ENCODE measurements at regions not wholly inside any gene's neighbourhood (a gene's known extent, or its start where the extent isn't known, plus 50 kb on each side); places are given as distances from the start of the nearest gene placed in this dataset.
A peak's percentile ranks its signal among the peaks of the same experiment; 100 is the strongest.

GRCh38 chr2:193331676-193332075 lies 1136.9 kb upstream of the TMEFF2 start:
- ChIA-PET POLR2A (no interaction called here), CTCF (interaction anchor here (0.6 to 1.1 kb wide), 2 partner anchors 253 to 1193 kb away, joined by 3 to 6 read pairs; no protein-coding TSS in a partner anchor)
- WGBS (ENCODE audit: insufficient coverage): no CpG with 5 or more reads among the region's 4 CpGs
- no peaks in the 10 kb centered on the region for H3K36me3 ChIP-seq (ENCODE audit: control insufficient read depth in 4 of 4, insufficient read depth in 4 of 4, low read length in 3 of 4)
- peak overlapping the region in 1 of 7 experiments; percentile 19 for H3K4me3 ChIP-seq (ENCODE audit: control insufficient read depth in 1 of 7, extremely low read depth in 1 of 7, insufficient read depth in 4 of 7, low read depth in 2 of 7, low read length in 6 of 7)
- peak; percentile 84 to 94 (median 90) for DNase-seq
- H3K9me3 ChIP-seq (ENCODE audit: control extremely low read depth in 1 of 5, control insufficient read depth in 4 of 5, insufficient read depth in 2 of 5, low read depth in 1 of 5, low read length in 4 of 5): peaks cover 0 to 5% (median 0%) of the 10 kb centered on the region in 5 experiments
- H3K4me1 ChIP-seq (ENCODE audit: control extremely low read depth in 1 of 4, control insufficient read depth in 4 of 4, insufficient read depth in 4 of 4, low read length in 3 of 4): peaks cover 8 to 22% (median 13%) of the 10 kb centered on the region in 4 experiments
- H3K27me3 ChIP-seq (replicated peaks in 2 of 5; ENCODE audit: control insufficient read depth in 4 of 5, insufficient read depth in 5 of 5, low read length in 4 of 5): no peaks in the 10 kb centered on the region
- peak overlapping the region in 1 of 2 experiments; percentile 38 for H3K27ac ChIP-seq (ENCODE audit: insufficient read depth in 1 of 2, low read depth in 1 of 2, low read length in 2 of 2, poor library complexity in 1 of 2, severe bottlenecking in 2 of 2)

- no CpG with 5 or more reads among the region's 4 CpGs for WGBS (ENCODE audit: insufficient coverage)
- no peak for DNase-seq
- Histone ChIP-seq H3K27ac (ENCODE audit: insufficient read depth in 1 of 2, low read depth in 1 of 2, low read length in 2 of 2, poor library complexity in 1 of 2, severe bottlenecking in 2 of 2) (no peak overlapping the region), H3K9me3 (ENCODE audit: control extremely low read depth in 1 of 5, control insufficient read depth in 4 of 5, insufficient read depth in 2 of 5, low read depth in 1 of 5, low read length in 4 of 5) (peaks cover 0 to 5% (median 0%) of the 10 kb centered on the region in 5 experiments), H3K36me3 (ENCODE audit: control insufficient read depth in 4 of 4, insufficient read depth in 4 of 4, low read length in 3 of 4) (no peaks in the 10 kb centered on the region), H3K4me3 (ENCODE audit: control insufficient read depth in 1 of 7, extremely low read depth in 1 of 7, insufficient read depth in 4 of 7, low read depth in 2 of 7, low read length in 6 of 7) (no peak overlapping the region), H3K27me3 (replicated peaks in 2 of 5; ENCODE audit: control insufficient read depth in 4 of 5, insufficient read depth in 5 of 5, low read length in 4 of 5) (no peaks in the 10 kb centered on the region), H3K4me1 (ENCODE audit: control extremely low read depth in 1 of 4, control insufficient read depth in 4 of 4, insufficient read depth in 4 of 4, low read length in 3 of 4) (peaks cover 0 to 8% (median 3%) of the 10 kb centered on the region in 4 experiments)
- ChIA-PET CTCF (no interaction called here), POLR2A (no interaction called here)
Measured at GRCh38 chr2:193326296-193326695, 1131.6 kb upstream of the TMEFF2 start.

GRCh38 chr2:193315428-193316091 lies 1120.8 kb upstream of the TMEFF2 start:
- CTCF ChIA-PET: no interaction called here

GRCh38 chr2:193303464-193303863 lies 1108.7 kb upstream of the TMEFF2 start:
- Histone ChIP-seq H3K9me3 (ENCODE audit: control extremely low read depth in 1 of 5, control insufficient read depth in 4 of 5, insufficient read depth in 2 of 5, low read depth in 1 of 5, low read length in 4 of 5) (no peaks in the 10 kb centered on the region), H3K36me3 (ENCODE audit: control insufficient read depth in 4 of 4, insufficient read depth in 4 of 4, low read length in 3 of 4) (no peaks in the 10 kb centered on the region), H3K4me3 (ENCODE audit: control insufficient read depth in 1 of 7, extremely low read depth in 1 of 7, insufficient read depth in 4 of 7, low read depth in 2 of 7, low read length in 6 of 7) (no peak overlapping the region), H3K27ac (ENCODE audit: insufficient read depth in 1 of 2, low read depth in 1 of 2, low read length in 2 of 2, poor library complexity in 1 of 2, severe bottlenecking in 2 of 2) (no peak overlapping the region), H3K4me1 (ENCODE audit: control extremely low read depth in 1 of 4, control insufficient read depth in 4 of 4, insufficient read depth in 4 of 4, low read length in 3 of 4) (no peaks in the 10 kb centered on the region), H3K27me3 (replicated peaks in 2 of 5; ENCODE audit: control insufficient read depth in 4 of 5, insufficient read depth in 5 of 5, low read length in 4 of 5) (no peaks in the 10 kb centered on the region)
- CTCF ChIA-PET: no interaction called here
- no peak for DNase-seq
- POLR2A ChIA-PET: no interaction called here
- WGBS (ENCODE audit: insufficient coverage): no CpG with 5 or more reads among the region's 2 CpGs

More at GRCh38 chr2:193315428-193316091, 1120.8 kb upstream of the TMEFF2 start:
- Histone ChIP-seq H3K27me3 (replicated peaks in 2 of 5; ENCODE audit: control insufficient read depth in 4 of 5, insufficient read depth in 5 of 5, low read length in 4 of 5) (no peaks in the 10 kb centered on the region), H3K4me3 (ENCODE audit: control insufficient read depth in 1 of 7, extremely low read depth in 1 of 7, insufficient read depth in 4 of 7, low read depth in 2 of 7, low read length in 6 of 7) (no peak overlapping the region), H3K4me1 (ENCODE audit: control extremely low read depth in 1 of 4, control insufficient read depth in 4 of 4, insufficient read depth in 4 of 4, low read length in 3 of 4) (no peaks in the 10 kb centered on the region), H3K27ac (ENCODE audit: insufficient read depth in 1 of 2, low read depth in 1 of 2, low read length in 2 of 2, poor library complexity in 1 of 2, severe bottlenecking in 2 of 2) (no peak overlapping the region), H3K36me3 (ENCODE audit: control insufficient read depth in 4 of 4, insufficient read depth in 4 of 4, low read length in 3 of 4) (no peaks in the 10 kb centered on the region), H3K9me3 (ENCODE audit: control extremely low read depth in 1 of 5, control insufficient read depth in 4 of 5, insufficient read depth in 2 of 5, low read depth in 1 of 5, low read length in 4 of 5) (no peaks in the 10 kb centered on the region)
- WGBS (ENCODE audit: insufficient coverage): no CpG with 5 or more reads among the region's 1 CpG
- no peak for DNase-seq
- POLR2A ChIA-PET: no interaction called here

GRCh38 chr2:193294371-193294770 lies 1099.6 kb upstream of the TMEFF2 start:
- ChIA-PET CTCF (no interaction called here), POLR2A (no interaction called here)
- no peaks in the 10 kb centered on the region for H3K36me3 ChIP-seq (ENCODE audit: control insufficient read depth in 4 of 4, insufficient read depth in 4 of 4, low read length in 3 of 4)
- no peak overlapping the region for H3K27ac ChIP-seq (ENCODE audit: insufficient read depth in 1 of 2, low read depth in 1 of 2, low read length in 2 of 2, poor library complexity in 1 of 2, severe bottlenecking in 2 of 2)
- DNase-seq: no peak
- no CpG with 5 or more reads among the region's 1 CpG for WGBS (ENCODE audit: insufficient coverage)
- no peaks in the 10 kb centered on the region for H3K27me3 ChIP-seq (replicated peaks in 2 of 5; ENCODE audit: control insufficient read depth in 4 of 5, insufficient read depth in 5 of 5, low read length in 4 of 5)
- H3K9me3 ChIP-seq (ENCODE audit: control extremely low read depth in 1 of 5, control insufficient read depth in 4 of 5, insufficient read depth in 2 of 5, low read depth in 1 of 5, low read length in 4 of 5): no peaks in the 10 kb centered on the region
- no peaks in the 10 kb centered on the region for H3K4me1 ChIP-seq (ENCODE audit: control extremely low read depth in 1 of 4, control insufficient read depth in 4 of 4, insufficient read depth in 4 of 4, low read length in 3 of 4)
- no peak overlapping the region for H3K4me3 ChIP-seq (ENCODE audit: control insufficient read depth in 1 of 7, extremely low read depth in 1 of 7, insufficient read depth in 4 of 7, low read depth in 2 of 7, low read length in 6 of 7)

- POLR2A ChIA-PET: no interaction called here
- no CpG with 5 or more reads among the region's 2 CpGs for WGBS (ENCODE audit: insufficient coverage)
Measured at GRCh38 chr2:193279361-193279760, 1084.6 kb upstream of the TMEFF2 start.

GRCh38 chr2:193276988-193277387 lies 1082.3 kb upstream of the TMEFF2 start:
- Histone ChIP-seq H3K4me3 (ENCODE audit: control insufficient read depth in 1 of 7, extremely low read depth in 1 of 7, insufficient read depth in 4 of 7, low read depth in 2 of 7, low read length in 6 of 7) (no peak overlapping the region), H3K27ac (ENCODE audit: insufficient read depth in 1 of 2, low read depth in 1 of 2, low read length in 2 of 2, poor library complexity in 1 of 2, severe bottlenecking in 2 of 2) (no peak overlapping the region), H3K4me1 (ENCODE audit: control extremely low read depth in 1 of 4, control insufficient read depth in 4 of 4, insufficient read depth in 4 of 4, low read length in 3 of 4) (peaks cover 0 to 2% (median under 1%) of the 10 kb centered on the region in 4 experiments), H3K36me3 (ENCODE audit: control insufficient read depth in 4 of 4, insufficient read depth in 4 of 4, low read length in 3 of 4) (no peaks in the 10 kb centered on the region), H3K9me3 (ENCODE audit: control extremely low read depth in 1 of 5, control insufficient read depth in 4 of 5, insufficient read depth in 2 of 5, low read depth in 1 of 5, low read length in 4 of 5) (peaks cover 0 to 2% (median 0%) of the 10 kb centered on the region in 5 experiments), H3K27me3 (replicated peaks in 2 of 5; ENCODE audit: control insufficient read depth in 4 of 5, insufficient read depth in 5 of 5, low read length in 4 of 5) (no peaks in the 10 kb centered on the region)
- POLR2A ChIA-PET: no interaction called here
- CTCF ChIA-PET: no interaction called here
- no peak for DNase-seq
- WGBS (ENCODE audit: insufficient coverage): 90% methylated on average over 8 of the region's 11 CpGs

More at GRCh38 chr2:193279361-193279760, 1084.6 kb upstream of the TMEFF2 start:
- CTCF ChIA-PET: no interaction called here
- Histone ChIP-seq H3K4me3 (ENCODE audit: control insufficient read depth in 1 of 7, extremely low read depth in 1 of 7, insufficient read depth in 4 of 7, low read depth in 2 of 7, low read length in 6 of 7) (no peak overlapping the region), H3K27ac (ENCODE audit: insufficient read depth in 1 of 2, low read depth in 1 of 2, low read length in 2 of 2, poor library complexity in 1 of 2, severe bottlenecking in 2 of 2) (no peak overlapping the region), H3K4me1 (ENCODE audit: control extremely low read depth in 1 of 4, control insufficient read depth in 4 of 4, insufficient read depth in 4 of 4, low read length in 3 of 4) (no peaks in the 10 kb centered on the region), H3K27me3 (replicated peaks in 2 of 5; ENCODE audit: control insufficient read depth in 4 of 5, insufficient read depth in 5 of 5, low read length in 4 of 5) (no peaks in the 10 kb centered on the region), H3K9me3 (ENCODE audit: control extremely low read depth in 1 of 5, control insufficient read depth in 4 of 5, insufficient read depth in 2 of 5, low read depth in 1 of 5, low read length in 4 of 5) (no peaks in the 10 kb centered on the region), H3K36me3 (ENCODE audit: control insufficient read depth in 4 of 4, insufficient read depth in 4 of 4, low read length in 3 of 4) (no peaks in the 10 kb centered on the region)
- no peak for DNase-seq

Measured in common myeloid progenitor, CD34-positive (primary cell).